NCI-H69 (cell line): ENCODE measurements at regions not wholly inside any gene's neighbourhood (a gene's known extent, or its start where the extent isn't known, plus 50 kb on each side); places are given as distances from the start of the nearest gene placed in this dataset.
A peak's percentile ranks its signal among the peaks of the same experiment; 100 is the strongest.

Experiments
- DNase-seq: peaks from one replicate; lab custom pipeline; 2025; lab: John Stamatoyannopoulos, UW

- DNase-seq = peak; percentile 92
Observed at GRCh38 chr13:61030445-61030844, 385.2 kb downstream of the PCDH20 start.

DNA sequence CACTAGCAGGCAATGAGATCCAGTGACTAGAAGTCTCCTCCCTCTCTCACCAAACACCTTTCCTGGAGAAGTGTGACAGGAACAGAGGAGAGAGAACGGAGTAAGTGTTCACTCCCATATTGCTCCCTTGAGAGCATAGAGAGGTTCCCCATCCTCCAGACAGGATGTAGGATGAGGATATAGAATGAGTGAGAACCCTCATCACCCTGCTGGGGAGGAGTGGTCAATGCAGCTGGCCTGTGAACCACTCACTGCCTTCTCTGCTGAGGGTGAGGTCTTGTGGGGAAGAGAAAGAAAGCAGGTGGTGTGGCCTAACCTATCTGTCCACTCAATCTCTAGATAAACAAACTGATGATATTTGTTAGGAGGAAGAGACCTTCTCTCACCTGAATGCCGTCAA is 386.6 kb downstream of the PCDH20 start:
- DNase-seq = peak; percentile 92

DNA sequence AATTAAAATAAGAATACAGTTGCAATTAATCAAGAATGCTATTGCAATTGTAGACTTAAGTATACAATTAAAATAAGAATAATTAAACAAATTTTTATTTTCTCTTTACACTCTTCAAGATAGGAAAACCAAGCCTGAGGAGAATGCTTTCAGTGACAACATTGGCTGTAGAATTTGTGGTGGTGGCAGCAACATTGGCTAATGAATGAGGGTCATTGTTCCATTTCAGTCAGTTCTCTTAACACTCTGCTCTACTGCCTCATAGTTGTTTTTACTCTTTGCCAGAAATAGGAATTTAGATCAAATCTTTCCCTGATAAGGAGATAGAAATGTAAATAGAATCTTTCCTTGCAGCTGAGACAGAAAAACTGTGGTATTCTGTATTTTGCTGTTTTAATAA is 391.6 kb downstream of the PCDH20 start:
- DNase-seq = no peak

- DNase-seq = no peak
Observed at GRCh38 chr13:61021838-61022237, 393.8 kb downstream of the PCDH20 start.

DNA sequence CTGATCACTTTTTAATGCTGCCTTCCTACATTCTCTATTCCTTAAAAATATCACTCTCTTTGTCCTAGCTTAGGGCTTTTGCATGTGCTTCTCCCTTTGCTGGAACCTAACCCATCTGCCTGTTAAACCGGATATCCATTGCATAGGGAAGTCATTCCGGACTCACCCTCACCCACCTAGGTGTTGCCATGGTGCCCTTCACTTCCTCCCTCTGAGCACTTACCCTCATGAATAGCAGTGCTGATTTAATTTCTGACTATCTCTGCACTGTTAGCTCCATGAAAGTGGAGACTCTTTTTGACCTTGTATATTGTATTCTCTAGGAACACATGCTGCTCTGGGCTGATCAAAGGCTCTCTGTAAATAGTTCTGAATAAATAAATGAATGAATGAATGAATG is 401.9 kb downstream of the PCDH20 start:
- DNase-seq = peak; percentile 42

DNA sequence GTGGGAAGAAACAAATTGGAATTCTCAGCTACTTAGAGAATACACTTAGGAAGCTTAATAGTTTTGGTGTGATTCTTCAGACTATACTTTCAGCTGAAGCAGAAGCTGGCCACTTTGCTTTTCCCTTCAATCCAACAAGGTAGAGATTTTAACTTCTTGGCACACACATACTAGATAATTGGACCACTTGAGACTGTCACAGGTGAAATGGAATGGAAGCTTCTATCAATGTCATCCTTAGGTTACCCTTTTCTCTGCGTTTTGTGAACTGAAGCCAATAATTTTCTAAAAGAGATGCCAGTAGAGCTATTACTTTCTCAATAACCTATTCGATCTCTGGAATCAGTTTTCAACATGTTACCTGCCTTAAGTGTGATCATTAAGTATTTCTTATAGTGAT is 405.3 kb downstream of the PCDH20 start:
- DNase-seq = no peak

DNA sequence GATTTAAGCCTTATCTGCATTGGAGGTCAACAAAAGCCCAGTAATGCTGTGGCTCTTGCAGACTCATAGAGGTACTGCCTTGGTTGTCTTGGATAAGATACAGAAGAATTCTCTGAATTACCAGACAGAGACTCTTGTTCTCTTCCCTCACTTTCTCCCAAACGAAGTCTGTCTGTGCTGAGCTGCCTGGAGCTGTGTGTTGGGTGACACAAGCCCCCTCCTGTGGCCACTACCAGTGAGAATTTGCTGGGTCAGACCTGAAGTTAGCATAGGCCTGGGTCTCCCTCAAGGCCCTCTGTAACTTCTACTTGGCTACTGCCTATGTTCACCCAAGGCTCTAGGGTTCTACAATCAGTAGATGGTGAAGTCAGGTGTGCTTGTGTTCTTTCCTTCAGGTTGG is 413.0 kb downstream of the PCDH20 start:
- no peak for DNase-seq

- peak; percentile 20 for DNase-seq
Observed at GRCh38 chr13:60990032-60990733, 425.5 kb downstream of the PCDH20 start.

DNA sequence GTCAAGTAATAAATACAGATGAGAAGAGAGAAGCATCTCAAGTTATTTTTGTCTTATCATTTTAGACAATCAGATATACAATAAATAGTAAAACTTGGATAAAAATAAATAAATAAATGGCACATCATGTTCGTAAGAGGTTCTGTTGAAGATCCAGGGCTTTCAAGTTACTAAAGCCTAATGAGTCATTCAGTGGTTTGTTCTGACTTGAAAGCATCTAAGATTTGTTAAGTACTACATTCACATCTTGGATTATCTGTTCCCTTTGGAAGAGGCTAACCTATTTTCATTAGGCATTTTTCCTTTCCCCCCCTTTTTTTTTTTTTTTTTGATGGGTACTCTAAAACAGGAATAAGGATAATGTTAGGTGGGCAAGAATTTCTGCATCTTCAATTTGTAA is 429.3 kb downstream of the PCDH20 start:
- DNase-seq = no peak

DNA sequence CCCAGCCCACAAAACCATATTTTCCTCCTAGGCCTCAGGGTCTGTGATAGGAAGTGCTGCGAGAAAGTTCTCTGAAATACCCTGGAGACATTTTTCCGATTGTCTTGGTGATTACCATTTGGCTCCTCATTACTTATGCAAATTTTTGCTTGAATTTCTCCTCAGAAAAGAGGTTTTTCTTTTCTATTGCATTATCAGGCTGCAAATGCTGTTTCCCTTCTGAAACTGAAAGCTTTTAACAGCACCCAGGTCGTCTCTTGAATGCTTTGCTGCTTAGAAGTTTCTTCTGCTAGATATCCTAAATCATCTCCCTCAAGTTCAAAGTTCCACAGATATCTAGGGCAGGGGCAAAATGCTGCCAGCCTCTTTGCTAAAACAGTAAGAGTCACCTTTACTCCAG is 434.2 kb downstream of the PCDH20 start:
- no peak for DNase-seq

- DNase-seq = no peak
Observed at GRCh38 chr13:60976367-60976766, 439.3 kb downstream of the PCDH20 start.

- peak; percentile 43 for DNase-seq
Observed at GRCh38 chr13:60974296-60974695, 441.4 kb downstream of the PCDH20 start.

DNA sequence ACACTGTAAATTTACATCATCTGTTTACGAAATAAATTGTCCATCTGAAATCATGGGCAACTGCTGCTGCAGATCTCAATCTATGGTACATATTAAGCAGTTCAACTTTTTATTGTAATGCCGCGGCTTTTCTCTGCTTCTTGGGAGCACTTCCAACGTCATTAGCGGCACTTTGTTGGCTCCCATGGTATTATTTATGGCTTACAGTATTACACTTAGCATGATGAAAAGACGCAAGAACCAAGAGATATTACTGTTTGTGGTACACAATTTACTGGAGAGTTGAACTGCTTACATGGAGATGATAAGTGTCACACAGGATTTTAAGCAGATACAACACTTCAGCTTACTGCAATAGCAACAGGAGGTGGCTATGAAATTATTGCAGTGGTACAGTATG is 442.1 kb downstream of the PCDH20 start:
- DNase-seq = no peak

- no peak for DNase-seq
Observed at GRCh38 chr13:60970736-60971135, 444.9 kb downstream of the PCDH20 start.

DNA sequence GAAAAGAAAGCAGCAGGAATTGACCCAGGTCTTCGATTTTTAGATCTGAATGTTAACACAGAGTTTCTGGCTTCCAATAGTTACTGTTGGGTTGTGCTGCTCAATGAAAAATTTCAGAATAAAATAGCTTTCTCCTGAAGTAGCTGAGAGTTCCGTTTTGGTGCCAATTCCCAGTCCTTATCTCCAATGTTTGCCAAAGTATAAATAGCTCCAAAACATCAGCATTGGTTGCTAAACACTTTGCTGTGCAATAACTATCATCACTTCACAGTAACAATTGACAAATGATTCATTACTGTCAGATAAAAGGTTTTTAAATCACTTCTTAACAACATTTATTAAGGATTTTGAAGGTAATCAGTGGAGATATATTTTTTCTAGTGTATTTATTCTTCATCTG is 446.0 kb downstream of the PCDH20 start:
- DNase-seq = no peak

DNA sequence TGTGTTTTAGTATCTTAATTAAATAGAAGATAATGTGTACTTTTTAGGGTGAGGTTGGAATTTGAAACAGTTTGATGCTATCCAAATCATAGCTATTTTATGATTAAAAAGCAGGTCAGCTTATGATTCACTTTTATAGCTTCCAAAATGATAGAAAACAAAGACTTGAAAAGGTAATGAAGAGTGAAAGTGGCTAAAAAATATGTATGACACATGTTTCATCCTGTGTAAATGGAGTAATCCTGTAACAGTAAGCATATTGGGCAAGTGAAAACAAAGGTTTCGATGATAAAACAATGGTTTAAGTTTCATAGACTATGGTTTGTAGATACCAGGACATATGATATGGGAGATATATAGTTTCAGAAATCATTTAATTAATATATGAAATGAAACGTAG is 456.2 kb downstream of the PCDH20 start:
- no peak for DNase-seq

GRCh38 chr13:60957816-60958215 is 457.8 kb downstream of the PCDH20 start:
- peak; percentile 48 for DNase-seq

DNA sequence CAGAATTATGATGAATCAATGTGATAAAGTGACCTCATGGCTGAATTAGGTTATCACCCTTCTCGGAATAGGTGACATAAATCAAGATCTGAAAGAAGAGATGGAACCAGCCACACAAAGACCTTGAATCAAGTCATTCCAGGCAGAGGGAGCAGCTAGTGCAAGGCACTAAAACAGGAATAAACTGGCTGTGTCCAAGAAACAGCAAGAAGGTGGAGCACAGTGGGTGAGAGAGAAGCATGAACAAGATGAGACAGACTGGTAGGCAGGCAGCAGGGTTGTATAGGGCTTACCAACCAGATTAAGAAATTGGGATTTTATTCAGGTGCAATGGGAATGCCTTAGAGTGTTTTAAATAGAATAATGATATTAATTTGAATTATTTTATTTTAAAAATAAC is 470.3 kb downstream of the PCDH20 start:
- peak; percentile 30 for DNase-seq

- peak; percentile 47 for DNase-seq
Observed at GRCh38 chr13:60944863-60945262, 470.8 kb downstream of the PCDH20 start.

DNA sequence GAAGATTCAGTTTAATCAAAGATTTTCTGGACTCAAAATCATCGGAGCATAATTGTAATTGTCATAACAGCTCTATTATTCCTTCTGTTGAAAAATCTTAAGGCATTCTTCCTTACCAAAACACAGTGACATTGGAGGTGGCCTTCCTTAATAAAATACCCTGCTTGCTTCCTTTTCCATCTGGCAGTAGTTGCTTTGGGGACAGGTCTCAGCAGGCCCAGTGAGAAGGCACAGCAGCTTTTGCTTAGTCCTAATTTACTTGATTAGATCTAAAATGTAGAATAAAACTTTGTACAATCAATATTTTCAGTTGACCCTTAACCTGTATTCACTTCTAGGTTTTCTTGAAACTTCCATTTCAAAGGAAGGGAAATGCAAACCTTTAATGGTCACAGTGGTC is 471.6 kb downstream of the PCDH20 start:
- peak; percentile 19 for DNase-seq

DNA sequence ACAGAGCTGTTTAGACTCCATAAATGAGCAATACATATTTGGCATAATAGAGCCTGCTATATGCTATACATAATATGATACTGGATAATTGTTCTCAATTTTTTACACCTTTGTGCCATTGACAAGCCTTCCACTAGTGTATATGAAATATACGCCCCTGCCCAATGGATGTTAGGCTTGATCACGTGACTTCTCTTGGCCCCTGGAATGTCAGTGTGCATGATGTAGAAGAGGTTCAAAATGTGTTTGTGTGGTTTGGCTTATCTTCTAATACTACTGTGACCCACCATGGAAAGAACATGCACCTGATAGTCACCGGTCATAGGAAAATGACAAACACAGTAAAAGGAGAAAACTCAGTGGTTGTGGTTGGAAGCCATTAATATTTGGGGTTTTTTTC is 479.4 kb downstream of the PCDH20 start:
- no peak for DNase-seq

DNA sequence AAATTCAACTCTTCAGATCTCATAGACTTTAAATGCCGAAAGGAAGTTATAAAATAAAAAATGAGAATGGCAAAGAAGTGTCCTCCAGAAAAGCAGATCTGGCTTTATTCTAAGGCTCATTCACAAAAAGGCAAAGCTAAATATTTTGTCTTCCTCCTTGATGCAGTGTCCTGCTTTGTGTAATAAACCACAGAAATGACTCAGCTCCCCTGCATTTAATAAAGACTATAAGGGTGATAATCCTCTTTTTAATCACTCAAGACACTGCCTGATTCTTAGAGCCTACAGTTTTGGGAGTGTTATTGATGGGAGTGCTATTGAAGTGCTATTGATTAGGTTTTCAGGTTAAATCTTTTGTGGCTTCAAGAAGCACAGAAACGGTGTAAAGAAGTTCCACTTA is 482.0 kb downstream of the PCDH20 start:
- DNase-seq = no peak

- DNase-seq = no peak
Observed at GRCh38 chr13:60931858-60932546, 483.6 kb downstream of the PCDH20 start.

- DNase-seq = no peak
Observed at GRCh38 chr13:60925686-60926085, 490.0 kb downstream of the PCDH20 start.
